ENCODE measurements at regions not wholly inside any gene's neighbourhood (a gene's known extent, or its start where the extent isn't known, plus 50 kb on each side); places are given as distances from the start of the nearest gene placed in this dataset.

DNA sequence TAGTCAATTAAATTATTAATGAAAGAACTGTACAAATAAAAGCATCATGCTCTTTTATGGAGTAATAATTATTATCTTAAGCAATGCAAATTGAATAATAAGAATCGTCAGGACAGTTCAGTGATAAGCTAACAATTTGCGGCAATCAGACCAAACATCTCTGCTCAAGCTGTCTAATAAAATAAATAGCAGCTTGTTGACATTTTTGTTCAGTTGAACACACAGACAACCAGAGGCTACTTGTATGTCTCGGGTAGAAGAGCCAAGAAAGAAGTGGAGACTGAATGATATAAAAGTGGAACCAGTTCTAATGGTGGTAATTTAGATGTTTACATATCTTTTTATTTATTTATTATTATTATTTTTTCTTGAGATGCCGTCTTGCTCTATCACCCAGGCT, 57.4 kb upstream of the FOXN3 start:
- TF ChIP-seq, protein P1, sequence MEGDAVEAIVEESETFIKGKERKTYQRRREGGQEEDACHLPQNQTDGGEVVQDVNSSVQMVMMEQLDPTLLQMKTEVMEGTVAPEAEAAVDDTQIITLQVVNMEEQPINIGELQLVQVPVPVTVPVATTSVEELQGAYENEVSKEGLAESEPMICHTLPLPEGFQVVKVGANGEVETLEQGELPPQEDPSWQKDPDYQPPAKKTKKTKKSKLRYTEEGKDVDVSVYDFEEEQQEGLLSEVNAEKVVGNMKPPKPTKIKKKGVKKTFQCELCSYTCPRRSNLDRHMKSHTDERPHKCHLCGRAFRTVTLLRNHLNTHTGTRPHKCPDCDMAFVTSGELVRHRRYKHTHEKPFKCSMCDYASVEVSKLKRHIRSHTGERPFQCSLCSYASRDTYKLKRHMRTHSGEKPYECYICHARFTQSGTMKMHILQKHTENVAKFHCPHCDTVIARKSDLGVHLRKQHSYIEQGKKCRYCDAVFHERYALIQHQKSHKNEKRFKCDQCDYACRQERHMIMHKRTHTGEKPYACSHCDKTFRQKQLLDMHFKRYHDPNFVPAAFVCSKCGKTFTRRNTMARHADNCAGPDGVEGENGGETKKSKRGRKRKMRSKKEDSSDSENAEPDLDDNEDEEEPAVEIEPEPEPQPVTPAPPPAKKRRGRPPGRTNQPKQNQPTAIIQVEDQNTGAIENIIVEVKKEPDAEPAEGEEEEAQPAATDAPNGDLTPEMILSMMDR (IDR thresholded peaks at IDR 0.05): no peak
- TF ChIP-seq POLR2A (IDR thresholded peaks at IDR 0.05): no peak
